PFSK-1 (cell line): ENCODE measurements at regions not wholly inside any gene's neighbourhood (a gene's known extent, or its start where the extent isn't known, plus 50 kb on each side); places are given as distances from the start of the nearest gene placed in this dataset.

Source experiments
- FOXP2 ChIP-seq: optimal IDR thresholded peaks from 2 replicates; pipeline ENCODE3; 2011; ENCODE audit warnings: borderline replicate concordance, control low read depth, inconsistent platforms; ENCODE audit not compliant: insufficient read depth; ENCODE audit errors: extremely low read length, extremely low read depth
- POLR2AphosphoS5 ChIP-seq: IDR thresholded peaks from 2 replicates; pipeline ENCODE4 v1.6.1; 2012; ENCODE audit warnings: low read depth, mild to moderate bottlenecking, control low read depth, low read length, moderate library complexity
- SIN3A ChIP-seq: IDR thresholded peaks from 2 replicates; pipeline ENCODE4 v1.6.1; 2012; ENCODE audit warnings: mild to moderate bottlenecking, low read length, moderate library complexity, borderline replicate concordance; ENCODE audit not compliant: insufficient read depth
- TAF1 ChIP-seq: IDR thresholded peaks from 2 replicates; pipeline ENCODE4 v1.6.1; 2012; ENCODE audit warnings: low read length, control low read depth, borderline replicate concordance; ENCODE audit not compliant: insufficient read depth
- TF ChIP-seq, protein P1 (sequence below), 2 experiments: IDR thresholded peaks; 2 replicates each; pipeline versions ENCODE4 v1.6.1 to v1.8.0; 2011 to 2012; ENCODE audit warnings: low read depth in 2 of 2, low read length in 2 of 2, control low read depth in 1 of 2, inconsistent platforms in 1 of 2, mild to moderate bottlenecking in 1 of 2, moderate library complexity in 1 of 2; ENCODE audit not compliant: insufficient read depth in 1 of 2

- no peak for TF ChIP-seq SIN3A
- TF ChIP-seq POLR2AphosphoS5: no peak
- TF ChIP-seq, protein P1, sequence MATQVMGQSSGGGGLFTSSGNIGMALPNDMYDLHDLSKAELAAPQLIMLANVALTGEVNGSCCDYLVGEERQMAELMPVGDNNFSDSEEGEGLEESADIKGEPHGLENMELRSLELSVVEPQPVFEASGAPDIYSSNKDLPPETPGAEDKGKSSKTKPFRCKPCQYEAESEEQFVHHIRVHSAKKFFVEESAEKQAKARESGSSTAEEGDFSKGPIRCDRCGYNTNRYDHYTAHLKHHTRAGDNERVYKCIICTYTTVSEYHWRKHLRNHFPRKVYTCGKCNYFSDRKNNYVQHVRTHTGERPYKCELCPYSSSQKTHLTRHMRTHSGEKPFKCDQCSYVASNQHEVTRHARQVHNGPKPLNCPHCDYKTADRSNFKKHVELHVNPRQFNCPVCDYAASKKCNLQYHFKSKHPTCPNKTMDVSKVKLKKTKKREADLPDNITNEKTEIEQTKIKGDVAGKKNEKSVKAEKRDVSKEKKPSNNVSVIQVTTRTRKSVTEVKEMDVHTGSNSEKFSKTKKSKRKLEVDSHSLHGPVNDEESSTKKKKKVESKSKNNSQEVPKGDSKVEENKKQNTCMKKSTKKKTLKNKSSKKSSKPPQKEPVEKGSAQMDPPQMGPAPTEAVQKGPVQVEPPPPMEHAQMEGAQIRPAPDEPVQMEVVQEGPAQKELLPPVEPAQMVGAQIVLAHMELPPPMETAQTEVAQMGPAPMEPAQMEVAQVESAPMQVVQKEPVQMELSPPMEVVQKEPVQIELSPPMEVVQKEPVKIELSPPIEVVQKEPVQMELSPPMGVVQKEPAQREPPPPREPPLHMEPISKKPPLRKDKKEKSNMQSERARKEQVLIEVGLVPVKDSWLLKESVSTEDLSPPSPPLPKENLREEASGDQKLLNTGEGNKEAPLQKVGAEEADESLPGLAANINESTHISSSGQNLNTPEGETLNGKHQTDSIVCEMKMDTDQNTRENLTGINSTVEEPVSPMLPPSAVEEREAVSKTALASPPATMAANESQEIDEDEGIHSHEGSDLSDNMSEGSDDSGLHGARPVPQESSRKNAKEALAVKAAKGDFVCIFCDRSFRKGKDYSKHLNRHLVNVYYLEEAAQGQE (IDR thresholded peaks at IDR 0.05; ENCODE audit: insufficient read depth in 1 of 2, low read depth in 2 of 2, low read length in 2 of 2): no peak
- no peak for TF ChIP-seq FOXP2
- TF ChIP-seq TAF1: no peak
Observed at GRCh38 chr10:118409295-118409694, 67.2 kb upstream of the FAM204A start.

DNA sequence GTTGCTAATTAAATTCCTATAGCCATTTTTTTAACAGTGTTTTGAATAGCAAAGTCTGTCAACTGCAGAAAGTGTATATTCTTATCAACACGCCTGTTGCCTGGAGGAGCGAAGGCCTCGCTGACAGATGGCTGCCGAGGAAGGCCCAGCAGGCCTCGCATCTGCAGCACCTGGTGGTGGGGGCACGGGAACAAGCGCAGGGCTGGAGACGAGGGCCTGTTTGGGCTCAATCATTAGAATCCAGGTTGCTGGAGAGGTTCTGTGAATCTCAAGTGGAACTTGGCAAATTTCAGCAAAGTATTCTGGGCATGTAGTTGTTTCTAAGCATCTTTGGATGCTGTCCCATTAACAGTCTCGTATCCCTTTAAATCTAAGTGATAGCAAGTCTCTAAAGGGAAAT, 66.1 kb upstream of the FAM204A start:
- no peak for TF ChIP-seq SIN3A
- no peak for TF ChIP-seq TAF1
- no peak for TF ChIP-seq POLR2AphosphoS5
- TF ChIP-seq, protein P1 (IDR thresholded peaks at IDR 0.05; ENCODE audit: insufficient read depth in 1 of 2, low read depth in 2 of 2, low read length in 2 of 2): no peak
- TF ChIP-seq FOXP2: no peak

- TF ChIP-seq TAF1: no peak
- TF ChIP-seq, protein P1 (IDR thresholded peaks at IDR 0.05; ENCODE audit: insufficient read depth in 1 of 2, low read depth in 2 of 2, low read length in 2 of 2): no peak
Observed at GRCh38 chr10:118407777-118408176, 65.7 kb upstream of the FAM204A start.

DNA sequence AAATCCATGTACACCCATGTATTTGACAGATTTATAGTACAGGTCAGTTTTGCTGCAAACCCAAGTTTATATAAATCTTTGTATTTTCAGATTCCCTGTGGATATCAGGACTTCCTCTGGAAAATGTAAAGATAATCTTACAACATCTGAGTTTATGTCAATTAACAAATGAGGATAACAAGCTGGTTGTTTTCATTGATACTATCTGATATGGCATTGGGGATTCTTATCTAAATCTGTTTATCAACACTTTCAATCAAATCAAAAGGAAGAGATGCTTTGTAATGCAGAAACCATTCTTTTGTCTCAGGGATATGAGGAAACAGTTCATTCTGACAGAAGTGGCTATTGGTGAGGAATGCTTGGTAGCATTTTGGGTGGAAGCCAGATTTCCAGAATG, 64.9 kb upstream of the FAM204A start:
- TF ChIP-seq POLR2AphosphoS5: no peak
- TF ChIP-seq SIN3A: no peak
- TF ChIP-seq TAF1: no peak
- TF ChIP-seq, protein P1 (IDR thresholded peaks at IDR 0.05; ENCODE audit: insufficient read depth in 1 of 2, low read depth in 2 of 2, low read length in 2 of 2): no peak
- no peak for TF ChIP-seq FOXP2

GRCh38 chr10:118405928-118406327, 63.8 kb upstream of the FAM204A start:
- TF ChIP-seq FOXP2: no peak
- TF ChIP-seq TAF1: no peak
- TF ChIP-seq, protein P1 (IDR thresholded peaks at IDR 0.05; ENCODE audit: insufficient read depth in 1 of 2, low read depth in 2 of 2, low read length in 2 of 2): no peak
- TF ChIP-seq SIN3A: no peak
- TF ChIP-seq POLR2AphosphoS5: no peak
